ENCODE measurements at regions not wholly inside any gene's neighbourhood (a gene's known extent, or its start where the extent isn't known, plus 50 kb on each side); places are given as distances from the start of the nearest gene placed in this dataset.

DNA sequence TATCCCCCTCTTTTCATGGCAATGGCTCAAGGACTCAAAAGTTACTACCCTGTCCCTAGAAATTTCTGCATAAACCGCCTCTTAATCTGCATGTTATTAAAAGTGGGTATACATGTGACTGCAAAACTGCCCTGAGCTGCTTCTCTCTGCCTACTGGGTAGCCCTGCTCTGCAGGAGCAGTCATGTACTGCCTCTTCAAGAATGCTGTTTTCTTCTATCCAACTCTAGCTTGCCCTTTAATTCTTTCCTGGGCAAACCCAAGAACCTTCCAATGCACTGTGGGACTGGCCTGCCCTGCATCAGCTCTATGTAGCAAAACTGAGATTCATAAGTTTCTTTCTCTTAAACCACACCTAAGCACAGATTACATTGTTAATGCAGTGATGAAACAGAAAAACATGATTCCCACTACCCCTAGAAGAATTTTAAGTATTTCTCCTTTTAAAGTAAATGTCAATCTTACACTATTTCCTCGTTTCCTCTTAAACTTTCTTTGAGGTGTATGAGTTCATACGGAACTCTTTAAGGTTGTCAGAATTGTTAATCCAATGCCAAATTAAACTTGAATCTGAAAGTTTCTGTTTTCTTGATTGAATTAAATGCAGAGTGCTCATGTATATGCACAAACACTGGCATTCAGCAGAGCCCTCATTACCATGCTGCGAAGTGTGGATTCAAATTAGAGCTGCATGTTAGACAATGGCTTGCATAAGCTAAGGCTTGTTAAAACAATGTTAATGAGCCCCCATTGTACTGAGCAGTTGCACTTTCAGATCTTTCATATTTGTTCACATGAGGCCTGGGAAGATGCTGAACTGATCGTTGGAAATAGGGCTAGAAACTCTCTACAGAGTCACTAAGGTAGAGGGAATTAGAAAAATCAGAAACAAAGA lies 669.9 kb upstream of the PCDH20 start:
- DNase-seq: no peak

DNA sequence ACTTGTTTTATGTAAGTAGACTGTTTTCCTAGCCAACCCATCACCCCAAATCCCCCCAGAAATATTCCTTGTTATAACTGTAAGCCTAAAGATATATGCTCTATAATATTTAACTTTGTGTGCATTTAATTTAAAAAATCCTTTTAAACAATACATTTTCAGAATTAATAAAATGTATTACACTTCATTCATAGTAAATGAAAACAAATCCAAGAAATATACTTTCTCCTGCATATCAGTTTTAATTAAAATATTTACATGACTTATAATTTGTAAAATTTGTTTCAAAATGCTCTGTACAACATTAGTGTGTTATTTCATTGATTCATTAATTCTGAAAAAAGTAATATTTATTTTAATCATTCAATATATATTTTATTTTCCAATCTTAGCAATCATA lies 669.1 kb upstream of the PCDH20 start:
- DNase-seq: no peak

DNA sequence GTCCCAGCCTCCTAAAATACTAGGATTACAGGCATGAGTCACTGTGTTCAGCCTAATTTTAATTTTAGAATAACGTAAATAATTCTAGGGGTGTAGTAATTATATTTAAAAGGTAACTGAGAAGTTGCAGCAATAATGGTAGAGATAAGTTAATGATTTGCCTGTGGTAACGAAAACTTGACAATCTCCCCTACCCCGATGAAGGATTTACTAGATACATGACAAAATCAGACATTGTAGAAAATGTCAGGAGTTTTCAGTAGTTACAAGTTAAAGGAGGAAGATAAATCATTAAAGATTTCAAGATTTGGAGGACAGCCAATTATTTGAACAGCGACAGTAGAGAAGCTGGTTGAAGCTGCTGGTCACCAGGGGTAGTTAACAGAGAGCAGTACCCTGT lies 652.2 kb upstream of the PCDH20 start:
- no peak for DNase-seq

DNA sequence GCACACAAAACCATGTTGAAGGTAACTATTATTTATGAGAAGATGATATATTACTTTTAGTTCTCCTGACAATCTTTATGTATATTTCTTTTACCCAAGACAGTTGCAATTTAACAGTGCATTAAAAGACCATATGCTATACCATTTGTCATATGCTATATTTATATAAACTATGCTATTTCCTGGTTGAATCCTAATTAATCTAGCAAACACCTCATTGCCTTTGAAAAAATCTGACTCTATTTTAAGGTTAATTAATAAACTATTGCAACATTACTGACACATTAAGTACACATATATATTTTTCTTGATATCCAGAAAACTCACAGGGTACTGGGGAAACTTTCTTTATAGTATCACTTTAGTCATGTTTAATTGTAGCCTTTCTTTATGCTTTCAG lies 649.4 kb upstream of the PCDH20 start:
- DNase-seq: no peak

DNA sequence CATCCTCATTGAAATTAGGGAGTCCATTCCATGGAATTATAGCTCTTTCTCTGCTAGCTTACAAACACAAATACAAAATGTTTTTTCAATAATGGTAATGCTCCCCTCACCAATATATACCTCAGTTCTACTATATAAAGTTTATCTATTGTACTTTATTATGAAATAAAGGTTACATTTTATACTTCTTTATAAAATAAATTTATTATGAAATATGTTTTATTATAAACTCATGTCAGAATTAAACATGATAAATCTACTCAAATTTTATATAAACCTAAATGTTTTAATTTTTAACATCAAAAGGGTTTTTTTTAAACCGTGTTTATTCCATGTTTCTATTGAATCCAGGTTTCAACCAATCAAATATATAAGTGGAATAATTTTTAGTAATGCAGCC lies 646.1 kb upstream of the PCDH20 start:
- DNase-seq: no peak

DNA sequence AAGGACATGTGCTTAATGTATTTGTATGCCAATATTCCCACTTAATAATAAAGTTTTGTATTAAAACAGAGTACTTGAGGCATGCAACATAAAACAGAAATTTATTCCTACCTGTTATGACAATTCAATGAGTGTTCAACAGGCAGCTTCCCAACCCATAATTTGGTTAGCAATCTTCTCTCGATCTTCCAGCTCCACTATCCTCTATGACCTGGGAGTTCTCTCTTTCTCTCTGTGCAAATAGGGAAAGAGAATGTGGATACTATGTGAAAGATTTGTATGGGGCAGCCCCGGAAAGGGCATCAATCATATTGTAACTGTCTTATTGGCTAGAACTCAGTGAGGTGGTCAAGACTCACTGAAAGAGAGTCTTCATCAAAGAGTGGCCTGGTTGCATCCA lies 644.9 kb upstream of the PCDH20 start:
- DNase-seq: no peak

DNA sequence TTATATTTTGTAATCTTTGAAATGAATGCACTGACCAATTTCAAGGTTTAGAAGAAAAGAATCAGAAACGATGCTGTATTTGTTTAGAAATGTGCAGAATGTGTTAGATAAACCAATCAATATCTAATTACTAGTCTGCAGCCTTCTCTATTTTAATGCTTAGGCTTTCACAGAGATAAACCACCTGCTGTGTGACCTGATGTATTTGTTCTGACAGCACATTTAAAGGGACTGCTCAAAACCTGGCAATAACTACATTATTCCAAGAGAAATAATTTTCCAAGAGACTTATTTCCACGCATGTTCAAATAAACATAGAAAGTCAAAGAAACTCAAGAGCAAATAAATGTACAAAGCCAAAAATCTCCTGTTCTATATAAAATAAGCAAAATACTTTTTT lies 641.6 kb upstream of the PCDH20 start:
- DNase-seq: no peak

DNA sequence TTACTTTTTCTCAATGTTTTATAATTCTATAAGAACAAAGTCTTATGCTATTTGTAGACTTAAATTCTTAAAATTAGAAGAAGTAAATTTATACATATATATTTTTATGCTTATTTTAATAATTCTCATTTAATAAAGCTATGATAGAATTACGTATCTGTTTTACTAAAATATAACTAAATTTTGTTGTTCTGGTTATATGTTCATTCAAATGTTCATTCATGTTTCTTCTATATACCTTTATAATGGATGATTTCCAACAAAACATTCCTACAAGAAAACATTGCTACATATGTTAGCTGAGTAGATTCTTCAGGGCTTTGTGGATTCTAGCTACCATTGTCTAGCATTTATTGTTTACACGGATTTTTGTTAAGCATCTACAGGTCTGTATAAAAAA lies 634.3 kb upstream of the PCDH20 start:
- no peak for DNase-seq

DNA sequence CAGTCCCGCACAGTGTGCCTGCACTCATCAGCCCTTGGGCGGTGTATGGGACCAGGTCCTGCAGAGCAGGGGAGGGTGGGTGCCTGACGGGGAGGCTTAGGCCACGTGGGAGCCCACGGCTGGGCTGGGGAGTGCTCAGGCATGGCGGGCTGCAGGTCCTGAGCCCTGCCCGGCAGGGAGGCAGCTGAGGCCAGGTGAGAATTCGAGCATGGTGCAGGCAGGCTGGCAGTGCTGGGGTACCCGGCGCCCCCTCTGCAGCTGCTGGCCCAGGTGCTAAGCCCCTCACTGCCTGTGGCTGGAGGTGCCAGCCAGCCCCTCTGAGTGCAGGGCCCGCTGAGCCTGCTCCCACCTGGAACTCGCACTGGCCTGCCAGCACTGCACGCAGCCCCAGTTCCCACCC lies 630.9 kb upstream of the PCDH20 start:
- DNase-seq: no peak

DNA sequence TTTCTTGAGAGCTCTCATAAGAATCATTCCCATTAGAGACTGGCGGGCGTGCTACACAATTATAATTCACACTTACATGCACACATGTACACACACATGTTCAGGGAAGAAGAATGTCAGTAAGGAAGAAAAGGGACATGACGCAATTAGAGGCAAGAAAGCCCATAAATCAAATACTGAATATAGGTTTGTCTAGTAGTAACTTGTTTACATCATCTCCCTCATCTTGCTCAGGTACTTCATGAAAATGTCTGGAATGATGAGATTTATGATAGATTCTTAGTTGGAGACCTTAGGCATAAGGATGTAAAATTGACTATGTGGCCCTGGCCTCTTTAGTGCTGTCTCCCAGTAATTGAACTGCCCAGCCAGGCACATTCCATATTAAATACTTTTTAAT lies 628.0 kb upstream of the PCDH20 start:
- DNase-seq: no peak

DNA sequence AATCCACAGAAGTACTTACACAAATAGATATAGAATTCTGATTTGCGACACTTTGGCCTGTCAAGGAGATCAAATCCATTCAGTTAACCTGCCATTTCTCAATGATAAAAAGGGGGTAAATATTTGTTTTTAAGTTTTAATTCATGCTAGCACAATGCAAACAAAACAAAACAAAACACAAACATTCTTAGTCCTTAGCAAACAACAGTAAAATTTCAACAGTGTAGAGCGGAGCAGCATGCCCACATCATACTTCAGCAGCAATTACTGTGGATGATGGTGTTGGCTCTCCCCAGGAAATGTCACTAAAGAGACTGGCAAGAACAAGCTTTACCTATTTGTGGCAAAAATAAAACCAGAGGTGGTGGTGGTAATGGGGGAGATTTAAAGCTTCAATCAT lies 625.2 kb upstream of the PCDH20 start:
- DNase-seq: no peak

DNA sequence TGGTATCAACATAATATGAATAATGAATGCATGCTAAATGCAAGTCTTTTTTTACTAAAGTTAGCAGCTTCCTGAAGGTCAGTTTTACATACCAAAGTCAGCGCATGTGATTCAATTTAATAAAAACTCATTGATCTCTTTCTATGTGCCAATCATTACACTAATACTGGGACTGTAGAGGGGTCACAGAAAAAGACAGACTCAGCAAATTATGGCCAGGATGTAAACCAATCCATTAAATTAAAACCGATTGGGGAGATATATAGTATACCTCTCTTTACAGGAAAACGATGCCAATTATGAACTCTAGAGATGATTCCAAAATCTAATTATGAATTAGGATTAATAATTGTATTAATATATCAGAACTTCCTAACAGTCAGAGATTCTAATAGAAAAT lies 624.4 kb upstream of the PCDH20 start:
- DNase-seq: no peak

DNA sequence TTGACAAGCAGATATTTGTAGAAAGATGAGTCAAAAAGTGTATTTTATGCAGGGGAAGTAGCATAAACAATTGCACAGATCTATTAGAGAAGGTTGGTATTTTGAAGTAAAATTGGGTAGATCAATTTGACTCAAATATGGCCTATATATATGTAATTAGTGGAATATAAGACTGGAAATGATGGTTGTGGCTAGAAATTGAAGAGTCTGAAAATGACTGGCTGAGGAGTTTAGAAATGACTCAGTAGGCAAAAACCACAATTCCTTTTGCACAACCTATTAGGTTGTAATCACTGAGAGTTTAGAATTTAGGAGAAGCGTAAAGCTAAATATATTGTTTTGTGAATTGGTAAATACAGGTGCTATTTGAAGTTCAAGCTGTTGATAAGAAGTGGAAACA lies 622.6 kb upstream of the PCDH20 start:
- no peak for DNase-seq

DNA sequence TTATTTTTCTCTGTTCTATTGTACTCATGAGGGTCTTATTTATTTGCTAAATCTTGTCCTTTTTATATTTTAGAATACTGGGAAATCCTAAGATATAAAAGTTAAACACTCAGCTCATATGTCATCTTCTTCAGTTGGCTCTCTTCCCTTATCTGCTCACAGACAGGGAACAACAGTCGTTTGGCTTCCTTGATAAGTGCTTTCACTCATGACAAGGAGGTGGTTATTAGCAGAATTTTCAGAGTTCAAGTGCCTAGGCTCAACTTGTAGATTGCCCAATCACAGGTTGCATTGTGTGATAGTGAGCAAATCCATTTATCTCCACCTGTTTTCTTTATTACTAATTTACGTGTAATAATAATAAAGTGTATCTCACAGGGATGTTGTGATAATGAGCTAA lies 620.3 kb upstream of the PCDH20 start:
- no peak for DNase-seq

DNA sequence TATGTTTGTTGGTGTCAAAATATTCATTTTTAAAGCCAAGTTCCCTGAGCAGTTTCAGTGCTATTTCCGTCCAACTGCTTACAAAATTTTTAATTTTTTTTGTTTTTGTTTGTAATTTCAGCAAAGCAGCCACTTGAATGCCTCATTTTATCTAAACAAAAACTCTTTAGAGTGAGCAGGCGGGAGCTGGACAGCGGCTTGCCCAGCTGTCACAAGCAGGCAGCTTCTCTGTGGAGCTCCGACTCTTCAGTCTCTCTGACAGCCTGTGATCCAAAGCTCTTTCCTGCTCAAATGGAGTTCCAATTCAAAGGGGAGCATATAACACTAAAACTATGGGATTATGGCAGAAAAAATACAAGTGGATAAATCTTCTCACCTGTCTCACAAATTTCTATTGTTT lies 618.3 kb upstream of the PCDH20 start:
- no peak for DNase-seq

DNA sequence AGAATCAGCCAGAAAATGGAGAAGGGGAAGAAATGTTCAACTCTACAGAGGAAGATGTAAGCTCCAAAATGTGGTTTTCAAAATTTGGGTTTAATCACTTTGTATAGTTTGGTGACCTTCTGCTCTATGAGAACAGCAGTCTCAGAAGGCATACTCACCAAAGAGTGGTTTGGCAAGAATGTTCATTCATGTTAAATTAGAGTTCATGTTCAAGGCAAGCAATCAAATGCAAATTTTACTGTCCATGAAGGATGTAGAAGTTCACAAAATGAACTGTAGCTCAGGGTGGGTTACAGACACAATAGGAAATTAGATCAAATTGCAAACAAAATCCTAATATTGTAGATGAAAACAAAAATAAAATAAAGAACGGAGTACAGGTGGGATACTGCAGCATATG lies 606.7 kb upstream of the PCDH20 start:
- no peak for DNase-seq

DNA sequence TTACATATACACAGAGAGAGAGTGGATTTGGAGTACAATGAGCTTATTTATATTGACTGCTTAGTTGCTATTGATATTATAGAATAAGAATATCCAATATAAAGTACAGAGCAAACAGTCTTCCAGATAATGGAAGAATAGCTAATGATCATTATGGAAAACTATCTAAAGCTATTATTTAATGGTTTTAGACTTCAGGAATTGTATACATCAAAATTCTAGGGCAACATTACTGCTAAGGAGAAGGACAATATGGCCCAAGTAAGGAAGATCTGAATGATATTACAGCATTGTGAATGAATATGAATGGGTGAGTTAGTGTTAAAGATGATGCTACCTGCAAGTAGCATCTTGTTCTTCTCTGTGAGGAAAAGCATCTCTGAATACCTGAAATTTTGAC lies 604.2 kb upstream of the PCDH20 start:
- DNase-seq: no peak

DNA sequence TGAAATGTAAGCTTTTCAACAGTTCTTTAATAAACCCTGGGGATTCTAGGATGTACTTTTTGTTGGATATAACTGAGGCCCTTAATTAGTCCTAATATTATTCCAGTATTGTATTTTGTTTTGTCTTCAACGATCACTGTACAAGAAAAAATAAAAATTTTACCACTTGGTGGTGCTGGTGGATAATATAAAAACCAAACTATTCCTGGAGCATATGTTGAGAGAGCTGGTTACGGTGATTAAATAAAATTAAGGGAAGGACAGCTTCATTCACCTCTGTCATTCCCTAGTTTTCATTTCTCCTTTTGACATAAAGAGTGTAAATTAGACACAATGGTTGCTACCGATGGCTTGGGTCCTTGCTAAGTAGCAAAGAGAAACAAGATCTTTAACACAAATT lies 598.6 kb upstream of the PCDH20 start:
- no peak for DNase-seq

DNA sequence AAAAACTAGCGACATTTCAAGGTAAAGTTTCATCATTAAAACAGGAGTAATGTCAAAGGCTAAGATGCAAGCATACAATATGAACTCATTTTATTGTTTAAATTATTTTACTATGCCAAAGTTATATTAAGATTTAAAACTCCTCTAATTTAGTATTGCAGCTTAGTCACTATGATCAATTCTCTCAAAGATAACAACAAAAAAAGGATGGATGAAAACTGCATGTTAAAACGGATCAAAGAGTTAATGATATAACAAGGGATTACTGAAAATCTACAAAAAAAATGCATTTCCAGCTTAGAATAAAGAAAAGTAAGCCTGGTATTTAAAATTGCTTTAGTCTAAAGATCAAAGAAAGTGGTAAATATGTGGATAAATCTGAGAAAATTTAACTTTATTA lies 587.8 kb upstream of the PCDH20 start:
- DNase-seq: no peak

DNA sequence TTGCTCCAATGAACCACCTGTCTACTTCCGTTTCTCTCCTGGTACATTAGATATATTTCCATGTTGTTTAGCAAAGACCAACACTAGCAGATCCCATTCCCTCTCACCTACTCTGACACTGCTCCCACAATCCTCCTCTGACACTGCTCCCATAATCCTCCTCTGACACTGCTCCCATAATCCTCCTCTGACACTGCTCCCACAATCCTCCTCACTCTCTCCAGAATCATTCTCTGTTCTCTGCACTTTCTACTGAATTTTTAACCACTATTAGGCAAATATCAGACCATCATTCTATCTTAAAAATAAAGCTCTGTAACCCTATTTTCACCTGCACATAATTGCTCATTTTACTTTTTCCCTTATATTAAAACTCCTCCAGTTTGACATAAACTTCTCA lies 578.5 kb upstream of the PCDH20 start:
- no peak for DNase-seq

DNA sequence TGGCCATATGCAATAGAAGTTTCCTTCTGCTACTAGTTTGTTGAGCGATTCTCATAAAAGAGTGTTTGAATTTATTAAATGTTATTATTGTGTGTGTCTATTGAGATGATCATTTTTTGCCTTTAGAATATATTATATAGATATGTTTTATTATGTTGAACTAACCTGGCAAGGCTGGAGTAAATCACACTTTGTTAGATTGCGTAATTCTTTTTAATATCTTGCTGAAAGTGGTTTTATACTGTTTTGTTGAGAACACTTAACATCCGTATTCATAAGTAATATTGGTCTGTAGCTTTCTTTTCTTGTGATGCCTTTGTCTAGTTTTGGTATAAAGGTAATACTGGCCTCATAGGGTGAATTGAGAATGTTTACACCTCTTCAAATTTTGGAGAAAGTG lies 574.3 kb upstream of the PCDH20 start:
- DNase-seq: no peak

DNA sequence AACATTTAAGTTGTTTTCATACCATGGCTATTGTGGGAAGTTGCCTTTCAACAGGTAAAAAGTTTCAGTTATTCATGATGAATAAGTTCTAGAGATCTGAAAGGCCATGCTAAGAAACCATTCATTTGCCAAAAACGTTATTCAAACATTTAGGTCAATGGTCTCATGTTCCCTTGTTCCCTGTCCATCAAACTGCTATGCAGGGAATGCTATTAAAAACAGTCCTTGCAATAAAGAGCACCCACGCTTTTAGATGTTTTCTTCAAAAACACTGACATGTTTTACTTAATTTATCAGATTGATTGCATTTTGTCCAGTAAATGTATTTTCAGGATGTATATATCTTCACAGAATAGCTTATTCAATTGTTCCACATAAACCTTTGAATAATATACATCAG lies 573.2 kb upstream of the PCDH20 start:
- DNase-seq: no peak

DNA sequence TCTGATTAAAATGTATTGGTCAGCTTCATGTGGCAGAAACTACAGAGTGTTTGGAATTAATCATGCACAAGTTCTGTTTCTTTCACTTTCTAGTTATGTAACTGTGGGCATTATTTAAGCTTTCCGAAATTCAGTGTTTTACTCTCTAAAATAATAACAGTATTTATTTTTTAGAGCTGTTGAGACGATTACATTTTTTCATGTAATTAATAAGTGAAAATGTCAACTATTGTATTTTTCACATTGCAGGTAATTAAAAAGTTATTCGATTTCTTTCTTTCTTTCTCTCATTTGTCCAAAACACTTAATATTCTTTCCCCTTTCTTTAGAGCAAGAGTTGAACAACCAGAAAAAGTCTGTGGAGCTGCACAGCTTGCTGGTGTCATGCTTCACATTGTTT lies 559.4 kb upstream of the PCDH20 start:
- DNase-seq: no peak

DNA sequence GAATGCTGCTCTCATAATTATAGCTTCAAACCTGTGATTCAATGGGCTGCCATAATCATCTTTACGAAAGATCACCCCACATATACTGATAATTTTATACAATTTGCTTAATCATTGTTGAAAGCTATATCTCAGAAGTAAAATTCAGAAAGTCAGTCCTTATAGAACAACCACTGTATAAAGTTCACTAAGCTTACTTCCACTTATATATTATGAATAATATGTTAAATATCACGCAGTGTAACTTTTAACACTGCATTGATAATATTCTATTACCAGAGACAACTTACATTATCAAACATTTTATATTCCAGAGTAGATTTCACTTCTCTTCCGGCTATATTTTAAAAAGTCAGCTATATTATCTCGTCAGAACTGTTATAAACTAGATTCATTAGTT lies 550.1 kb upstream of the PCDH20 start:
- no peak for DNase-seq

DNA sequence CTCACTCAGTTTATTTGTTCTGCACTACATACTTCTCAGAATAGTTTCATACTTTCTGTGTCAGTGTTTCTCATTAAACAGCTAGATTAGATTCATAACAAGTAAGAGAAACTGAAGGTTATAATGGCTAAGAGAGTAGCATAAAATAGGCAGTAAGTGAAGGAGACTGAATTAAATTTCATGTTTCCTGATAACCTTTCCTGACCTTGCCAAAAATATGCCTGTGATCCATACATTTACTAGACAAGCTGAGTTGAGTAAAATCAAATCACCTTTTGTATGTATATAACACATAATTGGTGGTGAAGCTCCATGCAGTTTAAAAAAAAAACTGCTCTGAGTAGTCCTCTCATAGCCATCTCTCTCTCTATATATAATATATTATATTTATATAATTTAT lies 545.3 kb upstream of the PCDH20 start:
- no peak for DNase-seq

DNA sequence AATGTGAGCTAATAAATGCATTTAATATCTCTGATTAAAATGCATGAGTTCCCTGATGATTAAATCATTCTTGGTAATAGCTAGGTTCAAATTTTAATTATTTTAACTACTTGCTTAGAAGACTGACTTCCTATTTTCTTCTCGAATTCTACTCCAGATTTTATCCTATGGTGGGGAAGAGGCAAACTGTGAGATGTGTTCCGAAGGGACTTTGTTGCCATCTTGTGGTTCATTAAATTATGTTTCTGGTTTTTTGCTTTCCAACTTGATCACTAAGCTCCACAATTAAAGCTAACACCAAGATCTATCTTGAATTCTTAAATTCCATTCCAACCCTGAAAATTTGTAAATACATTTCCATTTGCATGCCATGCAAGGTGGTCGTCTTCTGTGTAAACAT lies 538.4 kb upstream of the PCDH20 start:
- no peak for DNase-seq

Measured in amniotic stem cell (primary cell).